ENCODE measurements at regions not wholly inside any gene's neighbourhood (a gene's known extent, or its start where the extent isn't known, plus 50 kb on each side); places are given as distances from the start of the nearest gene placed in this dataset.

DNA sequence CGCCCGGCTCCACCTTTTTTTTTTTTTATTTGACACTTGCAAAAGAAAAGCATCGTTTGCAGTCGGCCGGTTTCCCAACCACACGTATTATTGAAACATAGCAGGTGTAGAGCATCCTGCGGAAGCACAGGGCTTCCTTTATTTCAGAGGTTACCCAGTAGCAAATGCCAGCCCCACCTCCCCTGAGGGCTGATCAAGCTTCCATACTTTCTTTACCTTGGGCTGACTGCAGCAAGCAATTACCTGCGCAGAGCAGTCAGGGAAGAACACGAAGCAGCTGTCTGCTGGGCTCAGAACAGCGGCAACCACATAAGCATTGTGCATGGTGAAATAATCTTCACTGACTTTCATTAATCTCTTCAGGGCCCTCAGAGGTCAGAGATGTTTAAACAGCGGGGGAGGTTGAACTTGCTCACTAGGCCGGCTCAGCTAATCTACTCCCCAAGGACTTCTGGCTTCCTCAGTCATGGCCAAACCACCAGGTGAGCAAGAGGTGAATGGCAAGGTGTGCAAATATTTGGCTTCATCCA is 784.7 kb upstream of the AUTS2 start:
- no peak overlapping the region for H3K27ac ChIP-seq (ENCODE audit: low read depth, low read length)
- no peaks in the 10 kb centered on the region for H3K9me3 ChIP-seq (ENCODE audit: insufficient read depth, low read depth, low read length)
- H3K4me1 Mint-ChIP-seq (ENCODE audit: low read depth, unreplicated experiment) = no peaks in the 10 kb centered on the region
- no peaks in the 10 kb centered on the region for H3K27me3 ChIP-seq (ENCODE audit: insufficient read depth, low read length)
- DNase-seq (ENCODE audit: low read depth) = no peak
- no peak overlapping the region for H3K4me2 ChIP-seq (ENCODE audit: low read length)
- no peak for FAIRE-seq
- peaks cover 18% of the 10 kb centered on the region for H3K9me3 Mint-ChIP-seq (ENCODE audit: unreplicated experiment)
- H3K79me2 ChIP-seq (ENCODE audit: insufficient read depth, low read length) = no peaks in the 10 kb centered on the region
- no peaks in the 10 kb centered on the region for H4K20me1 ChIP-seq (ENCODE audit: insufficient read depth, low read length)
- TF ChIP-seq, protein P1, sequence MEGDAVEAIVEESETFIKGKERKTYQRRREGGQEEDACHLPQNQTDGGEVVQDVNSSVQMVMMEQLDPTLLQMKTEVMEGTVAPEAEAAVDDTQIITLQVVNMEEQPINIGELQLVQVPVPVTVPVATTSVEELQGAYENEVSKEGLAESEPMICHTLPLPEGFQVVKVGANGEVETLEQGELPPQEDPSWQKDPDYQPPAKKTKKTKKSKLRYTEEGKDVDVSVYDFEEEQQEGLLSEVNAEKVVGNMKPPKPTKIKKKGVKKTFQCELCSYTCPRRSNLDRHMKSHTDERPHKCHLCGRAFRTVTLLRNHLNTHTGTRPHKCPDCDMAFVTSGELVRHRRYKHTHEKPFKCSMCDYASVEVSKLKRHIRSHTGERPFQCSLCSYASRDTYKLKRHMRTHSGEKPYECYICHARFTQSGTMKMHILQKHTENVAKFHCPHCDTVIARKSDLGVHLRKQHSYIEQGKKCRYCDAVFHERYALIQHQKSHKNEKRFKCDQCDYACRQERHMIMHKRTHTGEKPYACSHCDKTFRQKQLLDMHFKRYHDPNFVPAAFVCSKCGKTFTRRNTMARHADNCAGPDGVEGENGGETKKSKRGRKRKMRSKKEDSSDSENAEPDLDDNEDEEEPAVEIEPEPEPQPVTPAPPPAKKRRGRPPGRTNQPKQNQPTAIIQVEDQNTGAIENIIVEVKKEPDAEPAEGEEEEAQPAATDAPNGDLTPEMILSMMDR (IDR thresholded peaks at IDR 0.05; ENCODE audit: insufficient read depth, low read depth, low read length) = no peak
- no peak for TF ChIP-seq EZH2 (IDR thresholded peaks at IDR 0.05; ENCODE audit: insufficient read depth, low read length)
- H3K4me3 Mint-ChIP-seq (ENCODE audit: unreplicated experiment) = no peak overlapping the region
- H3K27me3 Mint-ChIP-seq (ENCODE audit: low read depth, unreplicated experiment) = no peaks in the 10 kb centered on the region
- H3K36me3 ChIP-seq (ENCODE audit: insufficient read depth, low read length) = no peaks in the 10 kb centered on the region
- H2AFZ ChIP-seq (ENCODE audit: low read depth, low read length) = no peak overlapping the region
- H3K27ac Mint-ChIP-seq (ENCODE audit: unreplicated experiment) = no peak overlapping the region
- no peak overlapping the region for H3K4me3 ChIP-seq (ENCODE audit: insufficient read depth, low read depth, low read length)
- H3K9ac ChIP-seq (ENCODE audit: low read length) = no peak overlapping the region
- H3K4me1 ChIP-seq (ENCODE audit: insufficient read depth, low read length) = no peaks in the 10 kb centered on the region
- no peaks in the 10 kb centered on the region for H3K36me3 Mint-ChIP-seq (ENCODE audit: low read depth, unreplicated experiment)

DNA sequence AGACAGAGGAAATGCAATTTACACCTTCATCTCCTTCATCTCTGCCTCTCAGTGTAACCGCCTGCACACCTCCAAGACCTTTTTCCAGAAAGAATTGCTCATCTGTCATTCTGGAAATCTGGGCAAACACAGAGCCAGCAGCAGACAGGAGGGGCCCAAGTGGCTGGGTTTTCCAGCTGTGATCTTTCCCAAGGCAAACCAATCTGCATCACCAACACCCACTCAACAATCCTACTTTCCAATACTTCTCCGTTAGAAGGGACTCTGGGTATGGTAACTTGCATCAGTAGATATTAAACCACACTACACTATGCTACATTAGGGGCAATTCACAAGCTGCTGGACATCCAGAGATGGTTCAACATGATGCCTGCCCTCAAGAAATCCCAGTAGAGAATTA is 781.8 kb upstream of the AUTS2 start:
- H4K20me1 ChIP-seq (ENCODE audit: insufficient read depth, low read length) = no peaks in the 10 kb centered on the region
- H3K9me3 ChIP-seq (ENCODE audit: insufficient read depth, low read depth, low read length) = no peaks in the 10 kb centered on the region
- Mint-ChIP-seq H3K9me3 (ENCODE audit: unreplicated experiment) (peaks cover 15% of the 10 kb centered on the region), H3K36me3 (ENCODE audit: low read depth, unreplicated experiment) (no peaks in the 10 kb centered on the region), H3K4me3 (ENCODE audit: unreplicated experiment) (no peak overlapping the region), H3K27ac (ENCODE audit: unreplicated experiment) (no peak overlapping the region), H3K27me3 (ENCODE audit: low read depth, unreplicated experiment) (no peaks in the 10 kb centered on the region), H3K4me1 (ENCODE audit: low read depth, unreplicated experiment) (no peaks in the 10 kb centered on the region)
- no peak overlapping the region for H3K4me3 ChIP-seq (ENCODE audit: insufficient read depth, low read depth, low read length)
- H3K4me2 ChIP-seq (ENCODE audit: low read length) = no peak overlapping the region
- no peak overlapping the region for H2AFZ ChIP-seq (ENCODE audit: low read depth, low read length)
- no peak overlapping the region for H3K27ac ChIP-seq (ENCODE audit: low read depth, low read length)
- H3K4me1 ChIP-seq (ENCODE audit: insufficient read depth, low read length) = no peaks in the 10 kb centered on the region
- H3K79me2 ChIP-seq (ENCODE audit: insufficient read depth, low read length) = no peaks in the 10 kb centered on the region
- DNase-seq (ENCODE audit: low read depth) = no peak
- H3K9ac ChIP-seq (ENCODE audit: low read length) = no peak overlapping the region
- TF ChIP-seq EZH2 (IDR thresholded peaks at IDR 0.05; ENCODE audit: insufficient read depth, low read length) = no peak
- TF ChIP-seq, protein P1 (IDR thresholded peaks at IDR 0.05; ENCODE audit: insufficient read depth, low read depth, low read length) = no peak
- H3K27me3 ChIP-seq (ENCODE audit: insufficient read depth, low read length) = no peaks in the 10 kb centered on the region
- FAIRE-seq = no peak
- H3K36me3 ChIP-seq (ENCODE audit: insufficient read depth, low read length) = no peaks in the 10 kb centered on the region

DNA sequence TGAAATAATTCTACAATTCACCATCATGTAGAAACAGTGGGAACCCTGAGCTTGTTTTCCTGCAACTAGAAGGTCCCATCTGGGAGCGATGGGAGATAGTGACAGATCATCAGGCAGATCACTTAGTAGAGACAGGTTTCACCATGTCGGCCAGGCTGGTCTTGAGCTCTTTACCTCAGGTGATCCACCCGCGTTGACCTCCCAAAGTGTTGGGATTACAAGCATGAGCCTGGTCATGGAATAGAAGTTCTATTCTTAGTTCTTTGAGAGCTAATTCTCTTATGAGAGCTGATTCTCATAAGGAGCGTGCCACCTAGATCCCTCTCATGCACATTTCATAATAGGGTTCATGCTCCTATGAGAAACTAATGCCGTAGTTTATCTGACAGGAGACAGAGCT is 778.0 kb upstream of the AUTS2 start:
- Mint-ChIP-seq H3K4me3 (ENCODE audit: unreplicated experiment) (no peak overlapping the region), H3K27me3 (ENCODE audit: low read depth, unreplicated experiment) (no peaks in the 10 kb centered on the region), H3K27ac (ENCODE audit: unreplicated experiment) (no peak overlapping the region), H3K9me3 (ENCODE audit: unreplicated experiment) (peaks cover 19% of the 10 kb centered on the region), H3K4me1 (ENCODE audit: low read depth, unreplicated experiment) (no peaks in the 10 kb centered on the region), H3K36me3 (ENCODE audit: low read depth, unreplicated experiment) (no peaks in the 10 kb centered on the region)
- no peaks in the 10 kb centered on the region for H3K79me2 ChIP-seq (ENCODE audit: insufficient read depth, low read length)
- no peaks in the 10 kb centered on the region for H3K36me3 ChIP-seq (ENCODE audit: insufficient read depth, low read length)
- H3K9me3 ChIP-seq (ENCODE audit: insufficient read depth, low read depth, low read length) = peaks cover 6% of the 10 kb centered on the region
- no peaks in the 10 kb centered on the region for H4K20me1 ChIP-seq (ENCODE audit: insufficient read depth, low read length)
- no peaks in the 10 kb centered on the region for H3K27me3 ChIP-seq (ENCODE audit: insufficient read depth, low read length)
- H3K4me3 ChIP-seq (ENCODE audit: insufficient read depth, low read depth, low read length) = no peak overlapping the region
- no peak overlapping the region for H2AFZ ChIP-seq (ENCODE audit: low read depth, low read length)
- DNase-seq (ENCODE audit: low read depth) (no peak), FAIRE-seq (no peak)
- no peak for TF ChIP-seq EZH2 (IDR thresholded peaks at IDR 0.05; ENCODE audit: insufficient read depth, low read length)
- TF ChIP-seq, protein P1 (IDR thresholded peaks at IDR 0.05; ENCODE audit: insufficient read depth, low read depth, low read length) = no peak
- H3K4me2 ChIP-seq (ENCODE audit: low read length) = no peak overlapping the region
- no peaks in the 10 kb centered on the region for H3K4me1 ChIP-seq (ENCODE audit: insufficient read depth, low read length)
- H3K9ac ChIP-seq (ENCODE audit: low read length) = no peak overlapping the region
- no peak overlapping the region for H3K27ac ChIP-seq (ENCODE audit: low read depth, low read length)

Data from astrocyte (in vitro differentiated cells and primary cell).